ENCODE measurements at regions not wholly inside any gene's neighbourhood (a gene's known extent, or its start where the extent isn't known, plus 50 kb on each side); places are given as distances from the start of the nearest gene placed in this dataset.

DNA sequence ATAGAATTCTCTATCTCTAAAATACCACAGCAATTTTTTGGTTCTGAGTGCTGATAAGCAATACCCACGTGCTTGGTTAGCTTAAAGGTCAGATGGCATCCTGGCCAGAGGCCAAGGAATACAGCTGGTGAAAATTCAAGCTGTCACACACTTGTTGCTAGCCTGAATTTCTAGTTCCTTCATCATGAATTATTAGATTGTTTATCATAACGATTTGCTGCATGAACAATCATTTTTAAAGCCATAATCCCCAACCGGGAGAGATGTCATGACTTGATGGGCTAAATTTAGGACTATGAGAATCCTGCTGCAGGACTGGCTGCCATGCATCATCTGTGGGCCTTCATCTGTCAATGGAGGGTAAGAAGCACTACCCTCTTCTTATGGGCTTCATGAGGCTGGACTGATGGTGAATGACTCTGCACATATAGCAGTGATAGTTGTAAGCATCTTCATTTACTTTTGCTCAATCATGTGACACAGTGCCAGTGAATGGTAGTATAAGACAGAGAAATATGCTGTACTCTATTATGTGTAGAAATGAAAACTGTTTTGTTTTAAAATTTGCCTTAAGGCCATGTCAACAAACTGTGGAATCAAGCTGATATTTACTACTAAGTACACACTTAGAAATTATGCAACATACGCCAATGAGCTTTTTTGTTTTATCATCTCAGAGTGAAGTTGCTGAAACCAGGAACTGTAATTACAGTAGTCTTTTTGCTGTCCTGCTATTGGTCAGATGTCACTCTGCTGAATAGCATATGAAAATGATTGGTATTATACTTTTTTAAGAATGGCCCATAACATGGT, 80.5 kb upstream of the RALGPS2 start:
- no peak for TF ChIP-seq EZH2 (IDR thresholded peaks at IDR 0.05; ENCODE audit: insufficient read depth, low read length)
- TF ChIP-seq, protein P1, sequence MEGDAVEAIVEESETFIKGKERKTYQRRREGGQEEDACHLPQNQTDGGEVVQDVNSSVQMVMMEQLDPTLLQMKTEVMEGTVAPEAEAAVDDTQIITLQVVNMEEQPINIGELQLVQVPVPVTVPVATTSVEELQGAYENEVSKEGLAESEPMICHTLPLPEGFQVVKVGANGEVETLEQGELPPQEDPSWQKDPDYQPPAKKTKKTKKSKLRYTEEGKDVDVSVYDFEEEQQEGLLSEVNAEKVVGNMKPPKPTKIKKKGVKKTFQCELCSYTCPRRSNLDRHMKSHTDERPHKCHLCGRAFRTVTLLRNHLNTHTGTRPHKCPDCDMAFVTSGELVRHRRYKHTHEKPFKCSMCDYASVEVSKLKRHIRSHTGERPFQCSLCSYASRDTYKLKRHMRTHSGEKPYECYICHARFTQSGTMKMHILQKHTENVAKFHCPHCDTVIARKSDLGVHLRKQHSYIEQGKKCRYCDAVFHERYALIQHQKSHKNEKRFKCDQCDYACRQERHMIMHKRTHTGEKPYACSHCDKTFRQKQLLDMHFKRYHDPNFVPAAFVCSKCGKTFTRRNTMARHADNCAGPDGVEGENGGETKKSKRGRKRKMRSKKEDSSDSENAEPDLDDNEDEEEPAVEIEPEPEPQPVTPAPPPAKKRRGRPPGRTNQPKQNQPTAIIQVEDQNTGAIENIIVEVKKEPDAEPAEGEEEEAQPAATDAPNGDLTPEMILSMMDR (IDR thresholded peaks at IDR 0.05; ENCODE audit: insufficient read depth, low read depth, low read length), result no peak
